ENCODE measurements at regions not wholly inside any gene's neighbourhood (a gene's known extent, or its start where the extent isn't known, plus 50 kb on each side); places are given as distances from the start of the nearest gene placed in this dataset.
"Not testable (repeated sequence)": the region's sequence is repeated elsewhere in the genome, so short reads cannot be mapped to it uniquely, and the experiment has no call there.

DNA sequence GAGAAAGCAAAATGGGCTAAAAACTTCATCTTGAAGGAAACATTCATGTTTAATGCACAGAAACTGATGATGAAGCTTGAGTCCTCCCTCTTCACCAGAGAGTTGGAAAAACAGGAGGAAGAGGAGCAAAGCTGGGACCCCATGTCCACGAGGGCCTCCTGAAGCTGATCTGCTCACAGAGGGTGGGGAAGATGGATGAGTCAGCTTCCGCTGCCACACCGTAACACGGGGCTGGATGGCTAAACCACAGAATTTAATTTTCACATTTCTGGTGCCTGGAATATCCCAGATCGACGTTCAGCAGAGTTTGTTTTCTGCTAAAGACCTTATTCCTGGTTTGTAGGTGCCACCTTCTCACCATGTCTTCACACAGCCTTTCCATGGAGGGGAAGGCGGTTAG, 634.4 kb downstream of the RPIA start:
- DNase-seq = not testable (repeated sequence)

DNA sequence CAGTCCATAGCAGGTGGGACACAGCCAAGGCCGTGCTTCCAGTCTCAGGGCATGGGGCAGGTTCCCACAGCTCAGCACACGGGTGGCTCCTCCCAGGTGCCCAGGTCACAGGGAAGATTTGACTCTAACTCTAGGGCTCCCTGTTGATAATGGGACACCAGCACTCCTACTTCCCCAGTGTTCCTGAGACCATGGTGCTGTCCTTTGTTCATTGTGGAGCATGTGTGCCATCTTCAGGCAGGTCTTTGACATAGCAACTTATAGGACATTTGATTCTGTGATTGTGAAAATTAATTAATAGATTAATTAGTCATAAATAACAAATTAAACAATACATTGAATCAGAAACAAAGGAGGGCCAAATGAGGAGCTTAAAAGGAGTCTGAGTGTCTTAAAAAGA, 635.0 kb downstream of the RPIA start:
- not testable (repeated sequence) for DNase-seq

DNA sequence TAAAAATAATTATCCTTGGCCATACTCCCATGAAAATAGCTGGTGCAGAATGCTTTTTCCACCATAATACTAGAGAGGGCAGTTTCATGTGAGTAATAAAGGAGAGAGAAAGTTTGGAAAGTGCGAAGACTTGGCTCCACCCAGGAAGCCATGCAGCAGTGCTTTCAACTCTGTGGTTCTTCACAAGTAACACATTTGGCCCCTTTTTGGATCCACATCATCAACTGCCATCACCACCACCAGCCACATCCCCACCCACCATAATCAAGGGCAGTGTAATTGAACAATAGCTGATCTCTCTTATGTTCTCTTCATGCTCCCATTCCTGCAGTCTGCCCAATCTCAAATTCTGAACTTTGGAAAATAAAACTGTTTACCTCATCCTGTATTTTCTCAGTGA, 637.3 kb downstream of the RPIA start:
- not testable (repeated sequence) for DNase-seq
